GM19324 (cell line): ENCODE measurements at regions not wholly inside any gene's neighbourhood (a gene's known extent, or its start where the extent isn't known, plus 50 kb on each side); places are given as distances from the start of the nearest gene placed in this dataset.

Source experiments
- ATAC-seq: cut with Tn5 transposase; IDR thresholded peaks from one replicate; pipeline ENCODE4 v1.9.1; 2021; ENCODE audit warnings: mild to moderate bottlenecking, moderate library complexity; ENCODE audit not compliant: unreplicated experiment, low FRiP score

GRCh38 chr9:2243666-2244555 is 228.8 kb downstream of the SMARCA2 start:
- ATAC-seq = no peak

DNA sequence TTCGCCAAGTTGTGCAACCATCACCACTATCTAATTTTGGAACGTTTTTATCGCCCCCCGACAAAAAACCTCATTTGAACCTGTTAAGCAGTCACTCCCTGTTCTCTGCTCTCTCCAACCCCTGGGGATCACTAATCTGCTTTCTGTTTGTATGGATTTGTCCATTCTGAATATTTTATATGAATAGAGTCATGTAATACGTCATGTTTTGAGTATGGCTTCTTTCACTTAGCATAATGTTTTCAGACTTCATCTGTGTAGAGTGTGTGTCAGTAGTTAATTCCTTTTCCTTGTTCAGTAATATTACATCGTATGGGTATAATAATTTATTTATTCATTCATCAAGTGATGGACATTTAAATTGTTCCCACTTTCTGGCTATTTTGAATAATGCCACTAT is 232.2 kb downstream of the SMARCA2 start:
- ATAC-seq = no peak

- no peak for ATAC-seq
Measured at GRCh38 chr9:2248768-2249265, 233.7 kb downstream of the SMARCA2 start.

DNA sequence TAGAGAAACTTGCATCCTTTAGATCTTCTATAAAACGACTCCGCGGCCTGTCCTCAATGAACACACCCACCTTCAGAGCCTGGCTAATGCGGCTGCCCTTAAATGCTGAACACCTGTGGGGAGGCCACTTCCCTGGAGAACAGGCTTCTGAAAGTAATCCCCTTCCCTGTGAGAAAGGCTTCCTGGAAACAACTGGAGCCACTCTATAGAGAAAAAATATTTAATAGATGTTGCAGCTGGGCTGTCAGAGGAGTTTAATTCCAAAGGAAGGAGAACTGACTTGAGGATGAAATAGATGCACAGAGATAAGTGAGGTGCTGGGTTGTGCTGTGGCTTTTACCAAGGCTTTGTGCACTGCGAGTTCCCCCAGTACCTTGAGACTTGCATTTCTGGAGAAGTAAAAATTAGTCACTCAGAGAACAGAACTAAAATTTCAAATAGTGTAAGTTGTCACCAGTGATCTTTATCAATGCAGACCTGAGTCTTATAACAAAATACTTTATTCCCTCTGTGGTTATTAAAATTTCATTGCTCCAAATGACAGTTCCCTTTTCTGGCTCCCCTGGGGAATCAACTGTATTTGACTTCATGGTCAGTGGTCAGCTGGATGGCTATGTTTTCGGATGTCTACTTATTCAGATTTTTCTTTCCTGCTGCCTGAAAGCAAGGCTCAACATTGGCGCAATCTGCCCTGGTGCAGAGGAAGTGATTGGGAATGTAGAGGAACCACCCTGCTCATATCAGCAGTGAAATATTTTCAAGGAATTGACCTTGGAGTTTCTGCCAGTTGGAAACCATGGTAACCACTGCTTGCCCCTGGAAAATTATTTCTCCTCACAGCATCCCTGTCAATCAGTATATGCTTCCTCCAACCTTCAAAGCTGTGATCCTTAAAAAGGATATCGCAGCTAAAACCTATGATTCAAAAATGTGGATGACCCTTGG is 238.8 kb downstream of the SMARCA2 start:
- ATAC-seq = no peak

DNA sequence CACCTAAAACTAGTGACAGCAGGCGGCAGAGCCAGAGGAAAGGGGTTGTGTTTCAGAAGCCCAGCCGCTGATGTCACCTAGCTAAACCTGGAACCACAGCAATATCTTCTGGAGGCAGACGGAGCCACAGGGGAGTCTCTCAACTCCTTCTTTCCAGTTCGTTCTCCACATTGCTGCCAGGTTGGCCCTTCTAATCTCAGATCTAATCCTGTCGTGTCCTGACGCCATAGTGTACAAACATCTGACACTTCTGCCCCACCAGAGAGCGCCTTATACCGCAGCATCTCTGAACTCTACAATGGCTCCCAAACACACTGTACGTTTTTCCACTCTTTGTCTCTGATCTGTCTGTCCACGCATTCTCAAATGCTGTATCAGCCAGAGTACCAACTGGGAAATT is 240.0 kb downstream of the SMARCA2 start:
- ATAC-seq = no peak

DNA sequence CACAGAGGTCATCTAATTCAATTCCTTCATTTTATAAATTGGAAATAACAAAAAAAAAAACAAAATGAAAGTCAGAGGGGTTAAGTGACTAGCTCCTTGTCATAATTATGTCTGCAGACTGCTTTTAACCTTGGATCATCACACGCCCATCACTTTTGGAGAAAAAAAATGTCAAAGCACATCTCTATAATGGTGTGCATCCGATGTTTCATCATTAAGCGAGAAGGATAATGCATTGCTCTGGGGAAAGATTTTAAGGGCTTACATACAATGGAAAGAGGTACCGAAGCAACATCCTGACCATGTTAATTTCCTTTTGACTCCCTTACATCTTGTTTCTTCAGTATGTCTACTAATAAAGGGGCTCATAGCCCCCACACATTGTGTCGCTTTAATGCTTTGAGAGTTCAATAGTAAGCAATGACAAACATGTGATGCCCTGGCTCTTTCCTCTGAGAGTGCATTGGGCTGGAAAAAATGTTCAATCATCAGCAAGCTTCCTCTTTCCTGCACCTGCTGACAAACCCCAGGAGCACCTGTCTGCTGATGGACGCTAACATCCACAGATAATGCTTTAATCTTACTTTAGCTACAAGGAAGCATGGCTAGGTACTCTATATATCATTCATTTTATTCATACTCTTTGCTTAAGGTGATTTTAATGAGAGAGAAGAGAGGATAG is 242.2 kb downstream of the SMARCA2 start:
- ATAC-seq = no peak

DNA sequence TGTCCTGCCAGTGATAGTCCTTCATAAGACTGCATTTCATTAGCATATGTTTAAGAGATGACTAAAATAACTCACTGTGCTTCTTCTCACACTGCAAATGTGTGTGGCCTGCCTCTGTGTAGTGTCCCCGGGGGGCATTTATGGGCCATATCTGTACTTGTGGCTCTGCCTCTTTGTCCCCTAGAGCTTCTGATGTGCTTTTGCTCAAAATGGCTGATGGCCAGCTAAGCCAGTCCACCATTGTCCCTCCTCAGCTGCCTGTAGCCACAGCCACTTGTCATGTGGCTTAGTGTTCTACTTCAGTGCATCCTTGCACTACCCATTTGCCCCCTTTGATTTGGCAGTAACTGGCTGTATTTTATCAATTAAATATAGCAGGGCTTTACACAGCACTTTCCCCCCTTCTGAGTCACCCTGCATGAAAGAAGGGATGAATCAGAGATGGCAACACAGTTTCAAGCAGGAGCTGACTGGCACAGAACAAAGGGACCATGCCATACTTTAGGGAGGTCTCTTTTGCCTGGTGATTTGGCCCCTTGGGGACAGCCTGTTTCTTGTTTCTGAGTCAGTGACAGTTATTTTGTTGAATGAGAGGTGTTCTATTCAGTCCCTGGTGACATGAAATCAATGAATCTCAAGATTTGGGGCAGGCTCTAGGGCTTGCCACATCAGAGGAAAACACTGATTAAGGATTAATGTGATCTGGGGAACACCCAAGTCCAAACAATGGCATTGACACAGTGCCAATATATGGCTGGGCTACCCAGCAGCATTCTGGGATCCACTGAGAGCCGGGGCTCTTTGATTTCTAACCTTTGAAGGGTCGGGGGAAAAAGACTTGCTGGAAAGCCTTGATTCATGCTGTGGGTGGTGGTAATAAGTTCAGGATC is 245.5 kb downstream of the SMARCA2 start:
- no peak for ATAC-seq

GRCh38 chr9:2261421-2262103 is 246.4 kb downstream of the SMARCA2 start:
- no peak for ATAC-seq

DNA sequence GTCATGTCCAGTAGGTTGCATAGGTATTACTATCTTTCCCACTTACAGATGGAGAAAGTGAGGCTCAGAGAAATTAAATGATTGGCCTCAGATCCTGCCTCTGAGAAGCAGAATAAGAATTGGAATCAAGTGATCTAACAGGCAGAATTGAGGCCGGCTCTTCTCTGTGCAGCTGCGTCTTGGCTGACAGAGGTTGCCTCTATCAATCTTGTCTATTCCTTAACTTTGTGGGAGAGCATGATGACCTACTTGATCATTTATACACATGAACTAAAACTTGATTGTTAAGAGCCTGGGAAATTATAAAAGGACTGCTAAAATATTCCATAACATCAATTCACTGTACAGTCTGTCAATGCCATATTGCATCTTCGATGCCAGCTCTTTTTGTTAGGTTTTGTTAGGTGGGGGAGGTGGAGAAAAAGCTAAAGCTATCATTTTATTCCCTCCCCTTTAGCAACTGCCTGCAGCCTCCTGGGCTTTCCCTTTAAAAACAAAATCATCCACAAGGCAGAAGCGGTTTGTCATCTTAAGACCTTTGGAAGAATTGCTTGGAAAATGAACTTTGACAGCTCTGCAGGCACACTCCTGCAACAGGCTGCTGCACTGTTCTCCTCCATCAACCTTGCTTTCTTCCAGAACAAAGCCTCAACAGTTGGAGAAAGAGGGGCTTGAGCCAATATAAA is 247.4 kb downstream of the SMARCA2 start:
- ATAC-seq = no peak

DNA sequence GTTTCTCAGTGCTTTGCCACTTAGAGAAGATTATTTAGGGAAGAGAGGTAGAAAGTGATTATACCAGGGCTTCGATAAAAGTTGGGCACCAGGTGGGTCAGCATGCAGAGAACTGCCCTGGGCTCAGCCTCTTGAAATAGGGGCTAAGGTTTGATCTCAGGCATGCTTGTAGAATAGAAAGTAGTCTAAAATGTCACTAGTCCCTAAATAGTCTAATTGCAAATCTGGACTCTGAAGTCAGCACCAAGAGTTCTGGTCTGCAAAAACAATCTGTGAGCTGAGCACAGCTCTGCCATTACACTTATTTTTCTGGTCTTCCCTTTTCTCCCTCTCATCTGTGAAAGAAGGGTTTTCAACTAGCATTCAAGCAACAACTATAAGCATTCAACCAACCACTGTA is 248.0 kb downstream of the SMARCA2 start:
- no peak for ATAC-seq

DNA sequence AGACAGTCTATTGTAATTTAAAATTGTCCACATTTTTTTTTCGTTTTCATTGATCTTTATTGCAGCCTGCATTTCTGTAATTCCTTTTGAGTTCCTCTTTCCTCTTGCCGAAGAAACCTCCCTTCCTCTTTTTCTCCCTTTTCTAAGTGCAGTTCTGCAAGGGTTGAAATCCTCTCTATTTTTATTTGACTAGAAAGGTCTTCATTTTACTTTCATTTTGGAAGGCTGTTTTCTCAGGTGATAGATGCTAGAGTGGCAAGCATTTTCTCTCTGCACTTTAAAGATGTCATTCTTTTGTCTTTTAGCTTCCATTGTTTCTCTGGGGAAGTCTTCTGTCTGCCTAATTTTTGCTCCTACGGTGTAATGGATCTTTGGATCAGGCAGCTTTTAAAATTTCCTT is 248.5 kb downstream of the SMARCA2 start:
- ATAC-seq = no peak

DNA sequence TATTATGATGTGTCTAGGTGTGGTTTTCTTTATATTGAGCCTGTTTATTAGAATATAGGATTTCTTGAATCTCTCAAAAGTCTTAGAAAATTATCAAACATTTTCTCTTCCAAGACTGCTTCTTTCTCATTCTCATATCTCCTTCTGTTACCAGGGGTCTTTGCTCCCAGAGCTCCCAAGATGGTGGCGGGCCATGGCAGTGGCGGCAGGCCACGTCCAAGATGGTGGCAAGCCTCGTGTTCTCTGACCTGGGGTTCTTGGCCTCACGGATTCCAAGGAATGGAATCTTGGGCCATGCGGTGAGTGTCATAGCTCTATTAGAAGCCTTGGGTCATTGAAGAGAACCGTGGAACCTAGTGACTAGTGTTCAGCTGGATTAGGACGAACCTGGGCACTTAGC is 248.9 kb downstream of the SMARCA2 start:
- ATAC-seq = no peak

DNA sequence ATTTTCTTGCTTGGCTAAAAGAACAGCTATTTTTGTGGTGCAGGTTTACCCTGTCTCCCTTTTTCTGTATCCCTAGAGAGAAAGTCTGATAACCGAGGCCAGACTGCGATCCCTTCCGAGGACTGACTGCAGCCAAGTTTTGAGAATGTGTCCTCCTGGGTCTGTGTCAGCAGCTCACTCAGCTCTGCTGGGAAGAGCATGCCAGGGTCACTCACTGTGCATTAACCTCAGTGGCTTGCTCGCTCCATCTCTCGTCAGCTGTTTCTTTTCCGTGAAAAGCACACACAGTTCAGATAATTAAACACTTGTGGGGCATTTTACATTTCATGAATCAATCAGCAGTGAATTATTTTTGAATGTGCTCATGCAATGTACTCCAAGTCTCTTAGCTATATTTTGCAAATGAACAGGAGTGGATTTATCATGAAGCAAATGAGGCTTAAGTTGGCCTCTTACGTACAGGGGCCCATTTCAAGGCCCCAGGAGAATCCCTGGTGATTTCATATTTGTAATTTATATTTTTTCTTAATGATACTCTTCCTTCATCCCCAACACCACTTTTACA is 252.1 kb downstream of the SMARCA2 start:
- ATAC-seq = no peak

DNA sequence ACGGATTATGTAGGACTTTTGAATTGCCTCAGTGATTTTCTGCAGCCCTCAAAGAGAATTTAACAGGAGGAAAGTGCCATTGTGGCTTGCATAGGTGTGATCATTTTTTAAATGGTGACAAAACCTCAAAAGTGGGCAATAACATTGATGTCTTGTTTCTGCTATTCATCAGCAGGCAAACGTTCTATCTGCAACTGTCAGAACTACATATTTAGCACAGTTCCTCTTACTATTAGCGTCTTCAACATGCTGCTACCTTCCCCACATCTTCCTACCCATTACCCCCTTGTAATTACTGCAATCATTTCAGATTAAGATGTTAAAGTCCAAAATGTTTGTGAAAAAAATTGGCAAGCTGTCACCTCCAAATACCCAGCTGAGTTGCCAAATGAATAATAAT is 254.6 kb downstream of the SMARCA2 start:
- ATAC-seq = no peak

DNA sequence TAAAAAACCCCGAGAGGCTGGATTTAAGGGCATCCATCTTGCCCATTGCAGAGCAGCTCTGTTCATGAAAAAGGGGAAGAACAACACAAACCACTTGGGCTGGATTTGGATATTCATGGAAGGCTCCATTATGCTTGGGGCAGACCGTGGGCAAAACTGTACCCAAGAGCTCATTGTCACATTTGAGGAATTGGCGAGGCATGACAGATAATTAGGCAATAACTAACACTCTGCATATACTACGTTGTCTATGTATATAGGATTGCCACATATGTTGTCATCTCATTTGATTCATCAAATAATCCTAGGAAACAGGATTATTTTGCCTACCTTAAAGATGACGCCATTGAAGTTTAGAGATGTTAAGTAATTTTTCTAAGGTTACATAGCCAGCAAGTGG is 255.4 kb downstream of the SMARCA2 start:
- no peak for ATAC-seq

- ATAC-seq = no peak
Measured at GRCh38 chr9:2271426-2271825, 256.3 kb downstream of the SMARCA2 start.

GRCh38 chr9:2274762-2275161 is 259.6 kb downstream of the SMARCA2 start:
- ATAC-seq = no peak

DNA sequence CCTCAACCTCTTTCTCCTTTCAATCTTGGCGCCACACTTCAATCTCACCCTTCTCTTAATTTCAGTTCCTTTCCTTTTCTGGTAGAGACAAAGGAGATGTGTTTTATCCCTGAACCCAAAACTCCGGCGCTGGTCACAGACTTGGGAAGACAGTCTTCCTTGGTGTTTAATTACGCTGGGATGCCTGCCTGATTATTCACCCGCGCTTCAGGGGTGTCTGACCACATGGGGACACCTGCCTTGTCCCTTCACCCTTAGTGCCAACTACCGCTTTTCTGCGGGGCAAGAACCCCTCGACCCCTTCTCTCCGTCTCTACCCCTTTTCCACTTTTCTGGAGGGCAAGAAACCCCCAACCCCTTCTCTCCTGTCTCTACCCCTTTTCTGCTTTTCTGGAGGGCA is 261.1 kb downstream of the SMARCA2 start:
- ATAC-seq = no peak
